HEK293 (cell line): ENCODE measurements at regions not wholly inside any gene's neighbourhood (a gene's known extent, or its start where the extent isn't known, plus 50 kb on each side); places are given as distances from the start of the nearest gene placed in this dataset.
A peak's percentile ranks its signal among the peaks of the same experiment; 100 is the strongest.

Experiments
- CTCF ChIP-seq: fragments of 450-650 bp; formaldehyde crosslinking; IDR thresholded peaks from 2 replicates; pipeline ENCODE4 v1.5.1; 2016; ENCODE audit warnings: missing biosample characterization, missing genetic modification characterization
- SP3 ChIP-seq: fragments of 450-650 bp; formaldehyde crosslinking; IDR thresholded peaks from 2 replicates; pipeline ENCODE4 v1.5.1; 2016; ENCODE audit warnings: missing biosample characterization, missing genetic modification characterization
- ZBTB11 ChIP-seq: fragments of 450-650 bp; formaldehyde crosslinking; conservative IDR thresholded peaks from 2 replicates; pipeline ENCODE4 v1.5.1; 2016; ENCODE audit warnings: low read depth, missing biosample characterization, missing genetic modification characterization
- ZNF214 ChIP-seq: fragments of 450-650 bp; formaldehyde crosslinking; IDR thresholded peaks from 2 replicates; pipeline ENCODE4 v1.5.1; 2017; ENCODE audit warnings: missing biosample characterization, mild to moderate bottlenecking, missing genetic modification characterization, borderline replicate concordance
- ZNF510 ChIP-seq: fragments of 450-650 bp; formaldehyde crosslinking; IDR thresholded peaks from 2 replicates; pipeline ENCODE4 v1.5.1; 2018; ENCODE audit warnings: mild to moderate bottlenecking, missing genetic modification characterization, missing biosample characterization; ENCODE audit not compliant: insufficient replicate concordance
- ZNF610 ChIP-seq: fragments of 450-650 bp; formaldehyde crosslinking; IDR thresholded peaks from 2 replicates; pipeline ENCODE4 v1.5.1; 2016; ENCODE audit warnings: missing biosample characterization, missing genetic modification characterization, borderline replicate concordance
- ZNF785 ChIP-seq: fragments of 450-650 bp; formaldehyde crosslinking; IDR thresholded peaks from 2 replicates; pipeline ENCODE4 v1.5.1; 2016; ENCODE audit warnings: missing biosample characterization, missing genetic modification characterization

GRCh38 chr13:93037780-93038179 lies 188.8 kb upstream of the GPC6 start:
- TF ChIP-seq CTCF (tag by site-specific recombination) (no peak), ZNF785 (tag by site-specific recombination) (no peak), ZBTB11 (tag by site-specific recombination) (peak; percentile 67), ZNF214 (tag by site-specific recombination) (no peak), SP3 (tag by site-specific recombination) (no peak), ZNF610 (tag by site-specific recombination) (no peak), ZNF510 (tag by site-specific recombination) (peak; percentile 40)
